ENCODE measurements at regions not wholly inside any gene's neighbourhood (a gene's known extent, or its start where the extent isn't known, plus 50 kb on each side); places are given as distances from the start of the nearest gene placed in this dataset.
"Not testable (repeated sequence)": the region's sequence is repeated elsewhere in the genome, so short reads cannot be mapped to it uniquely, and the experiment has no call there.

DNA sequence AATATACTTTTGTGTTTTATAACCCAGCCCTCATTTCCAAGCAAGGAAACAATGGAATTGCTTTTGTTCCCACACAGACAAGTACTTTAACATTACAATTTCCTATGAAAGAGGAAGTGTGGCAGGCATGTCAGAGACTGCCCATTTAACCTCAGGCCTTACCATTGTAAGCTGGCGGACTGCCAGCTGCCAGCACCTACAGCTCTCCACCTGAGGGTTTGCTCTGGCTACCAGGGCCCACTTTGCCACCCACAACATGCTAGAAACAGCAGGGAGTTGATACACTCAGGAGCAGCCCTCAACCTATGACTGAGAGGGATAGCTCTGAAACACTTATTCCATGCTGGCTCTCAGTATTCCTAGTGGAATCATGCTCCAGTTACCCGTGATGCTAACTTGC, 152.3 kb upstream of the PRDX4 start:
- no peak for DNase-seq (ENCODE audit: low read depth, low spot score)
- TF ChIP-seq MYC (IDR thresholded peaks at IDR 0.05; ENCODE audit: low read depth, low read length) (no peak), GATA2 (IDR thresholded peaks at IDR 0.05; ENCODE audit: insufficient read depth, insufficient read length, low read depth, low read length) (no peak), FOS (IDR thresholded peaks at IDR 0.05; ENCODE audit: borderline replicate concordance, insufficient read depth, low read length) (no peak)
- TF ChIP-seq, protein P1, sequence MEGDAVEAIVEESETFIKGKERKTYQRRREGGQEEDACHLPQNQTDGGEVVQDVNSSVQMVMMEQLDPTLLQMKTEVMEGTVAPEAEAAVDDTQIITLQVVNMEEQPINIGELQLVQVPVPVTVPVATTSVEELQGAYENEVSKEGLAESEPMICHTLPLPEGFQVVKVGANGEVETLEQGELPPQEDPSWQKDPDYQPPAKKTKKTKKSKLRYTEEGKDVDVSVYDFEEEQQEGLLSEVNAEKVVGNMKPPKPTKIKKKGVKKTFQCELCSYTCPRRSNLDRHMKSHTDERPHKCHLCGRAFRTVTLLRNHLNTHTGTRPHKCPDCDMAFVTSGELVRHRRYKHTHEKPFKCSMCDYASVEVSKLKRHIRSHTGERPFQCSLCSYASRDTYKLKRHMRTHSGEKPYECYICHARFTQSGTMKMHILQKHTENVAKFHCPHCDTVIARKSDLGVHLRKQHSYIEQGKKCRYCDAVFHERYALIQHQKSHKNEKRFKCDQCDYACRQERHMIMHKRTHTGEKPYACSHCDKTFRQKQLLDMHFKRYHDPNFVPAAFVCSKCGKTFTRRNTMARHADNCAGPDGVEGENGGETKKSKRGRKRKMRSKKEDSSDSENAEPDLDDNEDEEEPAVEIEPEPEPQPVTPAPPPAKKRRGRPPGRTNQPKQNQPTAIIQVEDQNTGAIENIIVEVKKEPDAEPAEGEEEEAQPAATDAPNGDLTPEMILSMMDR (IDR thresholded peaks at IDR 0.05; ENCODE audit: extremely low read depth in 1 of 2, insufficient read depth in 1 of 2, low read depth in 1 of 2, low read length in 2 of 2) = no peak
- Histone ChIP-seq H2AFZ (ENCODE audit: low read depth, low read length) (no peak overlapping the region), H3K9me1 (replicated peaks; ENCODE audit: control insufficient read depth, extremely low read depth, insufficient read depth, low read length) (no peaks in the 10 kb centered on the region), H3K4me1 (ENCODE audit: control insufficient read depth, extremely low read depth, insufficient read depth, low read length) (no peaks in the 10 kb centered on the region), H3K9me3 (replicated peaks; ENCODE audit: control insufficient read depth, insufficient read depth, low read length) (no peaks in the 10 kb centered on the region), H3K27ac (ENCODE audit: insufficient read depth, low read depth, low read length) (no peak overlapping the region), H3K27me3 (ENCODE audit: control insufficient read depth in 2 of 2, insufficient read depth in 2 of 2, low read length in 2 of 2) (no peaks in the 10 kb centered on the region), H3K9ac (replicated peaks; ENCODE audit: extremely low read depth, insufficient read depth, low read length) (no peak overlapping the region), H4K20me1 (replicated peaks; ENCODE audit: control insufficient read depth, extremely low read depth, insufficient read depth, low read length) (no peaks in the 10 kb centered on the region), H3K4me2 (ENCODE audit: insufficient read depth, low read length) (no peak overlapping the region), H3K79me2 (ENCODE audit: control insufficient read depth, insufficient read depth, low read length) (no peaks in the 10 kb centered on the region), H3K36me3 (ENCODE audit: control insufficient read depth in 2 of 2, extremely low read depth in 1 of 2, insufficient read depth in 2 of 2, low read length in 2 of 2) (no peaks in the 10 kb centered on the region), H3K4me3 (replicated peaks in 1 of 3; ENCODE audit: insufficient read depth in 1 of 3, low read depth in 1 of 3, low read length in 3 of 3) (no peak overlapping the region)
- intact Hi-C loops (cut with micrococcal nuclease) (no loop called here), dilution Hi-C loops (cut with MboI; ENCODE audit: extremely low pct_ligation_motif_present, low sequenced_read_pairs) (no loop called here)
- no peak for FAIRE-seq
- no TSS peak for BruUV-seq (replicated peaks)
- ChIA-PET CTCF (no interaction called here), POLR2A (no interaction called here)

DNA sequence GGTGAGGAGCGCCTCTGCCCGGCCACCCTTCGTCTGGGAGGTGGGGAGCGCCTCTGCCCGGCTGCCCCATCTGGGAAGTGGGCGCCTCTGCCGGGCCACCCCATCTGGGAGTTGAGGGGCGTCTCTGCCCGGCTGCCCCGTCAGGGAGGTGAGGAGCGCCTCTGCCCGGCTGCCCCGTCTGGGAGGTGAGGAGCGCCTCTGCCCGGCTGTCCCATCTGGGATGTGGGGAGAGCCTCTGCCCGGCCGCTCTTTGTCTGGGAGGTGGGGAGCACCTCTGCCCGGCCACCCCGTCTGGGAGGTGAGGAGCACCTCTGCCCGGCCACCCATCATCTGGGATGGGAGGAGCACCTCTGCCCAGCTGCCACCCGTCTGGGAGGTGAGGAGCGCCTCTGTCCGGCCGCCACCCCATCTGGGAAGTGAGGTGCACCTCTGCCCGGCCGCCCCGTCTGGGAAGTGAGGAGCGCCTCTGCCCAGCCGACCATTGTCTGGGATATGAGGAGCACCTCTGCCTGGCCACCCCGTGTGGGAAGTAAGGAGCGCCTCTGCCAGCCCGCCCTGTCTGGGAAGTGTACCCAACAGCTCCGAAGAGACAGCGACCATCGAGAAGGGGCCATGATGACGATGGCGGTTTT, 144.2 kb upstream of the PRDX4 start:
- H3K9me3 ChIP-seq (replicated peaks; ENCODE audit: control insufficient read depth, insufficient read depth, low read length); CTCF ChIA-PET; H3K27me3 ChIP-seq (ENCODE audit: control insufficient read depth in 2 of 2, insufficient read depth in 2 of 2, low read length in 2 of 2); H3K4me1 ChIP-seq (ENCODE audit: control insufficient read depth, extremely low read depth, insufficient read depth, low read length); H4K20me1 ChIP-seq (replicated peaks; ENCODE audit: control insufficient read depth, extremely low read depth, insufficient read depth, low read length); H3K36me3 ChIP-seq (ENCODE audit: control insufficient read depth in 2 of 2, extremely low read depth in 1 of 2, insufficient read depth in 2 of 2, low read length in 2 of 2); H3K9me1 ChIP-seq (replicated peaks; ENCODE audit: control insufficient read depth, extremely low read depth, insufficient read depth, low read length); BruUV-seq (replicated peaks); H3K4me2 ChIP-seq (ENCODE audit: insufficient read depth, low read length); H3K9ac ChIP-seq (replicated peaks; ENCODE audit: extremely low read depth, insufficient read depth, low read length); dilution Hi-C loops (cut with MboI; ENCODE audit: extremely low pct_ligation_motif_present, low sequenced_read_pairs); H3K79me2 ChIP-seq (ENCODE audit: control insufficient read depth, insufficient read depth, low read length); DNase-seq (ENCODE audit: low read depth, low spot score); POLR2A ChIA-PET; H3K4me3 ChIP-seq (replicated peaks in 1 of 3; ENCODE audit: insufficient read depth in 1 of 3, low read depth in 1 of 3, low read length in 3 of 3); H2AFZ ChIP-seq (ENCODE audit: low read depth, low read length); FAIRE-seq; H3K27ac ChIP-seq (ENCODE audit: insufficient read depth, low read depth, low read length); intact Hi-C loops (cut with micrococcal nuclease): not testable (repeated sequence)

Measured in endothelial cell of umbilical vein (primary cell).